PC-3 (cell line): ENCODE measurements at regions not wholly inside any gene's neighbourhood (a gene's known extent, or its start where the extent isn't known, plus 50 kb on each side); places are given as distances from the start of the nearest gene placed in this dataset.

ENCODE experiments used
- EZH2 ChIP-seq: fragments of 300-600 bp; sonication (generic); IDR thresholded peaks from one replicate; pipeline ENCODE4 v1.6.1; 2017; ENCODE audit warnings: antibody characterized with exemption, mild to moderate bottlenecking, low read length; ENCODE audit not compliant: unreplicated experiment
- EZH2phosphoT487 ChIP-seq: fragments of 300-600 bp; sonication (generic); IDR thresholded peaks from 2 replicates; pipeline ENCODE4 v1.6.1; 2018; ENCODE audit warnings: mild to moderate bottlenecking, antibody characterized with exemption, low read length, borderline replicate concordance
- TF ChIP-seq, protein P1 (sequence below): fragments of 300-600 bp; sonication (generic); conservative IDR thresholded peaks from 2 replicates; pipeline ENCODE4 v1.5.1; 2017; ENCODE audit warnings: antibody characterized with exemption, low read depth, mild to moderate bottlenecking, low read length

DNA sequence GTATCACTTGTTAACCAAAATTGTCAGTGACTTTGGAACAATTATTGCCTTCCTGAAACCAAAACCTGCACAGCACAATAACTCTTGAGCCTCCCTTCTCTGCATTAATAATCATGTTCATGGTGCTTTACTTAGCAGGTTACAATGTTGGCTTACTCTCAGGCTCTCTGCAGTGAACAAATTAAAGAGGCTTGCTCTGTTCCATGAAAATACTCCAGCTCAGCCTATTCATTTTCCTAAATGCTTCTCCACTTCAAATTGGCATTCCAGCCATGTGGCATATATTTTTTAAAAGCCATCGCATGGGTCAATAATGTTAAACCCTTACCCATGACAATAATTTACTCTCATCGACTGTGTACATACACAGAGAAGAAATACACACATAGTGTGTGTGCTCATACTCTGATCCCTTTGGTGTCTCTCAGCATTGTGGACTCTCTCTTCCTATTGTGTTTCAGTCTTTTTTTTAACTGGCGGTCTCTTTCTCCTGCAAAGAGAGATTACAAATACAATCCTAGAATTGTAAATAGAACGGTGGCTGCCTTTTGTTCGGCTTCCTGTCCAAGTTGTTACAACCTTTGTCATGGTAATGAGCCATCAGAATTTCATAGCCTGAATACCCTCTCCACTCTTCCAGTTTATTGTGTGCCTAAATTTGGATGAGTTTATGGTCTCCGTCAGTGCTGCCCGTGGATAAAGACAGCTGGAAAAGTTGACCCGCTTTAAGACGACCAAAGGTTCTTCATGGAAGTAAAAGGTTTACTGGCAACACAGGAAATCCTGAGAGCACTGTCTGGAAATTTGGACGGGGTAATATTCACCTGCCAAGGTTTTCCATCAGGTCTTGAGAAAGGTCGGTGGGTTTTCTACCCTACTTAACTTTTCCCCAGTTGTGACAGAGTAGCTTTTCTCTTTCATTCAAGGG, 263.6 kb downstream of the CD83 start:
- TF ChIP-seq, protein P1, sequence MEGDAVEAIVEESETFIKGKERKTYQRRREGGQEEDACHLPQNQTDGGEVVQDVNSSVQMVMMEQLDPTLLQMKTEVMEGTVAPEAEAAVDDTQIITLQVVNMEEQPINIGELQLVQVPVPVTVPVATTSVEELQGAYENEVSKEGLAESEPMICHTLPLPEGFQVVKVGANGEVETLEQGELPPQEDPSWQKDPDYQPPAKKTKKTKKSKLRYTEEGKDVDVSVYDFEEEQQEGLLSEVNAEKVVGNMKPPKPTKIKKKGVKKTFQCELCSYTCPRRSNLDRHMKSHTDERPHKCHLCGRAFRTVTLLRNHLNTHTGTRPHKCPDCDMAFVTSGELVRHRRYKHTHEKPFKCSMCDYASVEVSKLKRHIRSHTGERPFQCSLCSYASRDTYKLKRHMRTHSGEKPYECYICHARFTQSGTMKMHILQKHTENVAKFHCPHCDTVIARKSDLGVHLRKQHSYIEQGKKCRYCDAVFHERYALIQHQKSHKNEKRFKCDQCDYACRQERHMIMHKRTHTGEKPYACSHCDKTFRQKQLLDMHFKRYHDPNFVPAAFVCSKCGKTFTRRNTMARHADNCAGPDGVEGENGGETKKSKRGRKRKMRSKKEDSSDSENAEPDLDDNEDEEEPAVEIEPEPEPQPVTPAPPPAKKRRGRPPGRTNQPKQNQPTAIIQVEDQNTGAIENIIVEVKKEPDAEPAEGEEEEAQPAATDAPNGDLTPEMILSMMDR: no peak
- no peak for TF ChIP-seq EZH2phosphoT487
- TF ChIP-seq EZH2: no peak
